Fibroblast of mammary gland (primary cell): ENCODE measurements at regions not wholly inside any gene's neighbourhood (a gene's known extent, or its start where the extent isn't known, plus 50 kb on each side); places are given as distances from the start of the nearest gene placed in this dataset.

Experiments
- DNase-seq: peaks from one replicate; pipeline ENCODE4 v3.0.0-alpha.2; 2010; ENCODE audit warnings: low read depth
- H3K4me3 ChIP-seq: 2 replicates; pipeline ENCODE4 v1.5.1; 2011; ENCODE audit warnings: low read depth, mild to moderate bottlenecking, low read length, moderate library complexity; ENCODE audit not compliant: control insufficient read depth
- TF ChIP-seq, protein P1 (sequence below): conservative IDR thresholded peaks from 2 replicates; pipeline ENCODE4 v1.5.1; 2011; ENCODE audit warnings: low read depth, low read length, inconsistent platforms; ENCODE audit not compliant: control insufficient read depth, insufficient read depth

DNA sequence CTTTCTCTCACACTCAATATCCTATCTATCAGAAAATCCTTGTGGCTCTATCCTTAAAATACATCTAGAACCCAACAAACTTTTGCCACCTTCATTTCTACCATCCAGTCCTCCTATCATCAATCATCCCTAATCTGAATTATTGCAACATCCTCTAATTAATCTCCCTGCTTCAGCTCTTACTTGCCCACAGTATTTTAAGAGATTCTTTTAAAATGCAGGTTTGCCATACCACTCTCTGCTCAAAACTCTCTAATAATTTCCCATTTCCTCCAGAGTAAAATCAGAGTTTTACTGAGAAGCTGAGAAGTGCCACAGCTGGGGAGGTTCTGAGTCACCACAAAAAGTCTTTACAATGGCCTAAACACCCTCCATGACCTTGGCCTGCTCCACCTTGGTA, 234.3 kb upstream of the ZPLD1 start:
- no peak for DNase-seq
- TF ChIP-seq, protein P1, sequence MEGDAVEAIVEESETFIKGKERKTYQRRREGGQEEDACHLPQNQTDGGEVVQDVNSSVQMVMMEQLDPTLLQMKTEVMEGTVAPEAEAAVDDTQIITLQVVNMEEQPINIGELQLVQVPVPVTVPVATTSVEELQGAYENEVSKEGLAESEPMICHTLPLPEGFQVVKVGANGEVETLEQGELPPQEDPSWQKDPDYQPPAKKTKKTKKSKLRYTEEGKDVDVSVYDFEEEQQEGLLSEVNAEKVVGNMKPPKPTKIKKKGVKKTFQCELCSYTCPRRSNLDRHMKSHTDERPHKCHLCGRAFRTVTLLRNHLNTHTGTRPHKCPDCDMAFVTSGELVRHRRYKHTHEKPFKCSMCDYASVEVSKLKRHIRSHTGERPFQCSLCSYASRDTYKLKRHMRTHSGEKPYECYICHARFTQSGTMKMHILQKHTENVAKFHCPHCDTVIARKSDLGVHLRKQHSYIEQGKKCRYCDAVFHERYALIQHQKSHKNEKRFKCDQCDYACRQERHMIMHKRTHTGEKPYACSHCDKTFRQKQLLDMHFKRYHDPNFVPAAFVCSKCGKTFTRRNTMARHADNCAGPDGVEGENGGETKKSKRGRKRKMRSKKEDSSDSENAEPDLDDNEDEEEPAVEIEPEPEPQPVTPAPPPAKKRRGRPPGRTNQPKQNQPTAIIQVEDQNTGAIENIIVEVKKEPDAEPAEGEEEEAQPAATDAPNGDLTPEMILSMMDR: no peak
- no peak overlapping the region for H3K4me3 ChIP-seq

GRCh38 chr3:102205647-102206046, 229.2 kb upstream of the ZPLD1 start:
- H3K4me3 ChIP-seq: no peak overlapping the region
- TF ChIP-seq, protein P1: no peak
- DNase-seq: no peak

DNA sequence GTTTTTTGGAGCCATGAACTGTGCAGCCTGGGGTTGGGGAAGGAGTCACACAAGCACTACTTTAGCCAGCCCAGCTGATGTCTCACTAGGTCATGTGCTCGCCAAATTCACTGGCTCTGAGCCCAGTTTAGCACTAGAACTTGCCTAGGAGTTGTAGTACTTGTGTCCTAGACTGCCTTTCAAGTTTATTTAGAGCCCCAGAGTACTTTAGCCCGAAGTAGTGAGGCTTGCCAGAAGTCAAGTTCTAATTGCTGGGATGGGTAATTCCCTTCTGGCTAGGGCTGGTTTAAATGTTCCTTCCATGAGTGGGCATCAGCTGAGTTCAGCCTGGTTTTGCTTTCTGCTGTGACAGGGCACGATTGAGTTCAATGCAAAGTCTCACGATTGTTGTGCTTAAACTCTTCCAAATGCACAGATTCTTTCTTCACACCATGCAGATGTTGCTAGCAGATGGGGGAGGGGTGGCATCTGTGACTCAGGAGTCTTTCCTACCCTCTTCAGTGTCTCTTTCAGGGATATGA, 228.2 kb upstream of the ZPLD1 start:
- DNase-seq: peak; percentile 91
- TF ChIP-seq, protein P1: no peak
- no peak overlapping the region for H3K4me3 ChIP-seq

DNA sequence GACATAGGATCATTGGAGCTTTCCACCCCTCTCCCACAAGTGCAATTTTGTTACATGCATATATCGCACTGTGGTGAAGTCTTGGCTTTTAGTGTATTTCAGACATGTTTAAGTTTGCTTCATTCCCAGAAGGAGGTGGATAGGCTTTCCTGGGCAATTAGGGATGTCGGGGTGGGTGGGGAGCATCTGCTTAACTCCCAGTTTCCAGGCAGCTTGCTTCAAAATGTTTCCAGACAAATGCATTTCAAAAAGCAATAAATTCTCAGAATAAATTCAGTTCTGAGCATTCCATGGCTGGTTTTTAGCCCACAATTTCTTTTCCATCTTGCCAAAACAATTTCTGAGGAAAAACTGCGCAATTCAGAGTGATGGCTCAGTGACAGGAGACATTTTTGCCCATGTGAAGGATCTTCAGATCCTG, 227.7 kb upstream of the ZPLD1 start:
- TF ChIP-seq, protein P1: no peak

DNA sequence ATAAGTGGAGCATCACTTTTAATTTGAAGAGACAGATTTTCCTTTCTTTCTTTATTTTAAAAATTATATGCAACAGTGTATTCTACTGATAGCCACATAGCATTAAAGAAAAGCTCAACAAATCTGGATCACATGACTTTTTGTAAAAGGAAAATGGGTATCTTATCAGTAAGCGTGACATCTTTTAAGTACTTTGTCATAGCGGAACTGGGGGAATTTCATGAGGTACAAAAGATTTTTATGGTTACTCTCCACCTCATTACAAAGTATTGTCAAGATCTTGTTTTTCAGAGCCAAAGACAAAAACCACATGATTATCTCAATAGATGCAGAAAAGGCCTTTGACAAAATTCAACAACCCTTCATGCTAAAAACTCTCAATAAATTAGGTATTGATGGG, 219.6 kb upstream of the ZPLD1 start:
- H3K4me3 ChIP-seq: no peak overlapping the region
- DNase-seq: no peak
- TF ChIP-seq, protein P1: no peak

More for the DNA sequence above, 227.7 kb upstream of the ZPLD1 start:
- no peak overlapping the region for H3K4me3 ChIP-seq
- DNase-seq: peak; percentile 26

- TF ChIP-seq, protein P1: no peak
- DNase-seq: no peak
- H3K4me3 ChIP-seq: no peak overlapping the region
Measured at GRCh38 chr3:102223132-102223531, 211.7 kb upstream of the ZPLD1 start.

- TF ChIP-seq, protein P1: peak; percentile 32
- peak; percentile 42 for DNase-seq
- no peak overlapping the region for H3K4me3 ChIP-seq
Measured at GRCh38 chr3:102224171-102224570, 210.6 kb upstream of the ZPLD1 start.
